A549 (cell line): ENCODE measurements at regions not wholly inside any gene's neighbourhood (a gene's known extent, or its start where the extent isn't known, plus 50 kb on each side); places are given as distances from the start of the nearest gene placed in this dataset.

ENCODE experiments used
- ATAC-seq, 2 experiments: fragments of 200-7000 bp in 1 of 2; fragments of >200 bp in 1 of 2; cut with Nextera tagmentation in 1 of 2; cut with Tn5 transposase in 1 of 2; 3 replicates each; pipeline versions ENCODE4 v1.8.0 to v1.9.1; 2018 to 2020; ENCODE audit warnings: mild to moderate bottlenecking in 1 of 2, moderate library complexity in 1 of 2
- CTCF ChIA-PET: fragments of 300-600 bp; sonication (Branson Sonifier 250); formaldehyde crosslinking; extraction: SDS; loops from one replicate; lab custom pipeline; 2021; ENCODE audit warnings: antibody characterized with exemption, inconsistent platforms; lab: Yijun Ruan, JAX
- POLR2A ChIA-PET: fragments of 350-600 bp; formaldehyde crosslinking; extraction: SDS; loops from one replicate; lab custom pipeline; 2021; ENCODE audit warnings: antibody characterized with exemption, inconsistent platforms; lab: Yijun Ruan, JAX
- DNase-seq, 2 experiments: peaks; one replicate each; pipeline versions ENCODE4 v3.0.0 to v3.0.0-alpha.2; 2011 to 2016; ENCODE audit warnings: low read depth in 1 of 2, low spot score in 1 of 2
- FAIRE-seq: peaks from 2 replicates; lab custom pipeline; 2011; peaks lifted over from hg19 to GRCh38; lab: Jason Lieb, UNC
- H3K27ac ChIP-seq, 2 experiments: fragments of >200 bp; sonication (Bioruptor Twin); formaldehyde crosslinking; 3 replicates each; pipeline ENCODE4 v1.5.1; 2016 to 2017
- H3K4me1 ChIP-seq: fragments of >200 bp; sonication (Bioruptor Twin); formaldehyde crosslinking; 3 replicates; pipeline ENCODE4 v1.6.1; 2016
- H3K4me2 ChIP-seq: fragments of >200 bp; sonication (Bioruptor Twin); formaldehyde crosslinking; 3 replicates; pipeline ENCODE4 v1.6.1; 2016
- H3K4me3 ChIP-seq: fragments of >200 bp; sonication (Bioruptor Twin); formaldehyde crosslinking; 3 replicates; pipeline ENCODE4 v1.5.1; 2016
- H3K9me3 ChIP-seq: fragments of >200 bp; sonication (Bioruptor Twin); formaldehyde crosslinking; 3 replicates; pipeline ENCODE4 v1.6.1; 2016
- BHLHE40 ChIP-seq: IDR thresholded peaks from 2 replicates; pipeline ENCODE4 v1.6.1; 2012; ENCODE audit warnings: low read depth, low read length, inconsistent platforms
- CBX8 ChIP-seq: fragments of 200-600 bp; sonication (generic); IDR thresholded peaks from 2 replicates; pipeline ENCODE4 v1.6.1; 2016
- EHMT2 ChIP-seq: fragments of 200-600 bp; sonication (generic); IDR thresholded peaks from 2 replicates; pipeline ENCODE4 v1.6.1; 2016; ENCODE audit warnings: antibody characterized with exemption, low read depth, mild to moderate bottlenecking, moderate library complexity
- EP300 ChIP-seq, 2 experiments: fragments of >200 bp; sonication (Bioruptor Twin); formaldehyde crosslinking; IDR thresholded peaks; 2 replicates in 1 of 2; 3 replicates in 1 of 2; pipeline ENCODE4 v1.6.1; 2016 to 2017
- GATA3 ChIP-seq: IDR thresholded peaks from 2 replicates; pipeline ENCODE4 v1.6.1; 2012; ENCODE audit warnings: borderline replicate concordance
- HEYL ChIP-seq: fragments of 250-450 bp; sonication (Bioruptor Pico); IDR thresholded peaks from 2 replicates; pipeline ENCODE4 v1.8.0; 2021; ENCODE audit warnings: mild to moderate bottlenecking, moderate library complexity
- HOXB13 ChIP-seq: fragments of 250-450 bp; sonication (Bioruptor Pico); IDR thresholded peaks from 2 replicates; pipeline ENCODE4 v1.5.0; 2020; ENCODE audit warnings: low read depth, mild to moderate bottlenecking, moderate library complexity
- JUN ChIP-seq, 2 experiments: fragments of >200 bp; sonication (Bioruptor Twin); formaldehyde crosslinking; IDR thresholded peaks; 2 replicates in 1 of 2; 3 replicates in 1 of 2; pipeline ENCODE4 v1.6.1; 2016 to 2017
- JUNB ChIP-seq: fragments of >200 bp; sonication (Bioruptor Twin); formaldehyde crosslinking; IDR thresholded peaks from 2 replicates; pipeline ENCODE4 v1.6.1; 2016
- KDM1A ChIP-seq: fragments of 200-600 bp; sonication (generic); IDR thresholded peaks from 2 replicates; pipeline ENCODE4 v1.6.1; 2016; ENCODE audit warnings: low read depth, mild to moderate bottlenecking
- MAFK ChIP-seq: fragments of 450-650 bp; IDR thresholded peaks from 2 replicates; pipeline ENCODE4 v1.6.1; 2014; ENCODE audit not compliant: partially characterized antibody
- MAZ ChIP-seq: fragments of 150-350 bp; IDR thresholded peaks from 2 replicates; pipeline ENCODE4 v1.6.1; 2014; ENCODE audit warnings: antibody characterized with exemption, low read depth, low read length, borderline replicate concordance
- MYC ChIP-seq: IDR thresholded peaks from 2 replicates; pipeline ENCODE4 v1.6.1; 2012; ENCODE audit warnings: mild to moderate bottlenecking, inconsistent platforms, low read length, improper control_type of control experiment, borderline replicate concordance
- PHF8 ChIP-seq: fragments of 200-600 bp; sonication (generic); IDR thresholded peaks from 2 replicates; pipeline ENCODE4 v1.6.1; 2016; ENCODE audit warnings: low read depth, mild to moderate bottlenecking, antibody characterized with exemption, moderate library complexity, borderline replicate concordance
- POLR2A ChIP-seq: IDR thresholded peaks from 2 replicates; pipeline ENCODE4 v1.6.1; 2012; ENCODE audit warnings: mild to moderate bottlenecking, low read length
- RARB ChIP-seq: fragments of 250-450 bp; sonication (Bioruptor Pico); IDR thresholded peaks from 2 replicates; pipeline ENCODE4 v1.8.0; 2021; ENCODE audit warnings: mild to moderate bottlenecking, moderate library complexity
- RNF2 ChIP-seq: fragments of 200-600 bp; sonication (generic); IDR thresholded peaks from 2 replicates; pipeline ENCODE4 v1.6.1; 2016; ENCODE audit warnings: low read depth, mild to moderate bottlenecking, antibody characterized with exemption, moderate library complexity, borderline replicate concordance
- TP53 ChIP-seq: fragments of 250-450 bp; sonication (Bioruptor Pico); IDR thresholded peaks from 2 replicates; pipeline ENCODE4 v1.5.0; 2021; ENCODE audit warnings: mild to moderate bottlenecking, moderate library complexity
- ZC3H11A ChIP-seq: fragments of 450-650 bp; IDR thresholded peaks from 2 replicates; pipeline ENCODE4 v1.6.1; 2014; ENCODE audit warnings: antibody characterized with exemption, mild to moderate bottlenecking
- ZSCAN20 ChIP-seq: fragments of 250-450 bp; sonication (Bioruptor Pico); IDR thresholded peaks from 2 replicates; pipeline ENCODE4 v1.8.0; 2022; ENCODE audit warnings: mild to moderate bottlenecking, moderate library complexity
- WGBS: methylation state at CpG from one replicate; pipeline ENCODE4 v1.1.6; 2017; ENCODE audit errors: missing lambda C conversion rate; 5-methylcytosine and 5-hydroxymethylcytosine counted together
- TF ChIP-seq, protein P1 (sequence below): fragments of >200 bp; sonication (Bioruptor Twin); formaldehyde crosslinking; IDR thresholded peaks from 3 replicates; pipeline ENCODE4 v1.6.1; 2016
- TF ChIP-seq, protein P2 (sequence below): fragments of 450-650 bp; IDR thresholded peaks from 2 replicates; pipeline ENCODE4 v1.6.1; 2014; ENCODE audit warnings: antibody characterized with exemption
- TF ChIP-seq, protein P3 (sequence below): fragments of 200-600 bp; sonication (generic); IDR thresholded peaks from 2 replicates; pipeline ENCODE4 v1.6.1; 2016; ENCODE audit warnings: antibody characterized with exemption, mild to moderate bottlenecking, moderate library complexity
- TF ChIP-seq, protein P4 (sequence below): IDR thresholded peaks from 2 replicates; pipeline ENCODE4 v1.6.1; 2012
- TF ChIP-seq, protein P5 (sequence below): fragments of >200 bp; sonication (Bioruptor Twin); formaldehyde crosslinking; IDR thresholded peaks from 2 replicates; pipeline ENCODE4 v1.6.1; 2016
- TF ChIP-seq, protein P6 (sequence below): fragments of 250-450 bp; sonication (Bioruptor Pico); IDR thresholded peaks from 2 replicates; pipeline ENCODE4 v1.5.0; 2020; ENCODE audit warnings: low read depth, mild to moderate bottlenecking, moderate library complexity

DNA sequence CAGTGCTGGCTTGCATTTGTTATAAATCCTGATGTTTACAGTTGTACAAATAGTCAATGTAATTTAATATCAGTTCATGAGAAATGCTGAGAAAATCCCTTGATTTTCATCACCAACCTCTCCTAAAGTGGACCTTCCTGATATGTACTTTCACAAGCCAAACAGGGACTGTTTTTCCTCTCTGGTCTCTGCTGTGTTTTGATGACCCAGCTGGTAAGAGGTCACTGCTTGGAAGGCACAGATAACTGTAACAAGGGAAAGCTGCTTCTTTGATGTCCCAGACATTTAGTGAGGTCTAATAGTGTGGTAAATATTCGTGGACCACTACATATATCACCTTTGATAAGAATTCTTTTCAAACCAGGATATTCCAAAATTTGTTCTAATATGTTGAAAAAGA lies 68.7 kb upstream of the HAPLN1 start:
- ATAC-seq (no peak), DNase-seq (no peak)
- no peak overlapping the region for H3K4me3 ChIP-seq
- POLR2A ChIA-PET, result no interaction called here
- no peaks in the 10 kb centered on the region for H3K9me3 ChIP-seq
- H3K4me2 ChIP-seq, result no peak overlapping the region
- no peak overlapping the region for H3K27ac ChIP-seq
- CTCF ChIA-PET, result no interaction called here
- 0% methylated on average over 1 of the region's 1 CpG for WGBS
- TF ChIP-seq RNF2, result no peak
- no peak for TF ChIP-seq CBX8
- TF ChIP-seq MAZ, result no peak
- TF ChIP-seq BHLHE40, result no peak
- no peak for TF ChIP-seq MAFK
- TF ChIP-seq, protein P1, sequence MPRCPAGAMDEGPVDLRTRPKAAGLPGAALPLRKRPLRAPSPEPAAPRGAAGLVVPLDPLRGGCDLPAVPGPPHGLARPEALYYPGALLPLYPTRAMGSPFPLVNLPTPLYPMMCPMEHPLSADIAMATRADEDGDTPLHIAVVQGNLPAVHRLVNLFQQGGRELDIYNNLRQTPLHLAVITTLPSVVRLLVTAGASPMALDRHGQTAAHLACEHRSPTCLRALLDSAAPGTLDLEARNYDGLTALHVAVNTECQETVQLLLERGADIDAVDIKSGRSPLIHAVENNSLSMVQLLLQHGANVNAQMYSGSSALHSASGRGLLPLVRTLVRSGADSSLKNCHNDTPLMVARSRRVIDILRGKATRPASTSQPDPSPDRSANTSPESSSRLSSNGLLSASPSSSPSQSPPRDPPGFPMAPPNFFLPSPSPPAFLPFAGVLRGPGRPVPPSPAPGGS, result no peak
- no peak for TF ChIP-seq EHMT2
- no peak for TF ChIP-seq POLR2A
- TF ChIP-seq ZC3H11A, result no peak
- TF ChIP-seq, protein P2, sequence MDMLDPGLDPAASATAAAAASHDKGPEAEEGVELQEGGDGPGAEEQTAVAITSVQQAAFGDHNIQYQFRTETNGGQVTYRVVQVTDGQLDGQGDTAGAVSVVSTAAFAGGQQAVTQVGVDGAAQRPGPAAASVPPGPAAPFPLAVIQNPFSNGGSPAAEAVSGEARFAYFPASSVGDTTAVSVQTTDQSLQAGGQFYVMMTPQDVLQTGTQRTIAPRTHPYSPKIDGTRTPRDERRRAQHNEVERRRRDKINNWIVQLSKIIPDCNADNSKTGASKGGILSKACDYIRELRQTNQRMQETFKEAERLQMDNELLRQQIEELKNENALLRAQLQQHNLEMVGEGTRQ, result no peak
- no peak for TF ChIP-seq KDM1A
- no peak for TF ChIP-seq GATA3
- no peak for TF ChIP-seq RARB (CRISPR knock-in tag)
- TF ChIP-seq, protein P3, sequence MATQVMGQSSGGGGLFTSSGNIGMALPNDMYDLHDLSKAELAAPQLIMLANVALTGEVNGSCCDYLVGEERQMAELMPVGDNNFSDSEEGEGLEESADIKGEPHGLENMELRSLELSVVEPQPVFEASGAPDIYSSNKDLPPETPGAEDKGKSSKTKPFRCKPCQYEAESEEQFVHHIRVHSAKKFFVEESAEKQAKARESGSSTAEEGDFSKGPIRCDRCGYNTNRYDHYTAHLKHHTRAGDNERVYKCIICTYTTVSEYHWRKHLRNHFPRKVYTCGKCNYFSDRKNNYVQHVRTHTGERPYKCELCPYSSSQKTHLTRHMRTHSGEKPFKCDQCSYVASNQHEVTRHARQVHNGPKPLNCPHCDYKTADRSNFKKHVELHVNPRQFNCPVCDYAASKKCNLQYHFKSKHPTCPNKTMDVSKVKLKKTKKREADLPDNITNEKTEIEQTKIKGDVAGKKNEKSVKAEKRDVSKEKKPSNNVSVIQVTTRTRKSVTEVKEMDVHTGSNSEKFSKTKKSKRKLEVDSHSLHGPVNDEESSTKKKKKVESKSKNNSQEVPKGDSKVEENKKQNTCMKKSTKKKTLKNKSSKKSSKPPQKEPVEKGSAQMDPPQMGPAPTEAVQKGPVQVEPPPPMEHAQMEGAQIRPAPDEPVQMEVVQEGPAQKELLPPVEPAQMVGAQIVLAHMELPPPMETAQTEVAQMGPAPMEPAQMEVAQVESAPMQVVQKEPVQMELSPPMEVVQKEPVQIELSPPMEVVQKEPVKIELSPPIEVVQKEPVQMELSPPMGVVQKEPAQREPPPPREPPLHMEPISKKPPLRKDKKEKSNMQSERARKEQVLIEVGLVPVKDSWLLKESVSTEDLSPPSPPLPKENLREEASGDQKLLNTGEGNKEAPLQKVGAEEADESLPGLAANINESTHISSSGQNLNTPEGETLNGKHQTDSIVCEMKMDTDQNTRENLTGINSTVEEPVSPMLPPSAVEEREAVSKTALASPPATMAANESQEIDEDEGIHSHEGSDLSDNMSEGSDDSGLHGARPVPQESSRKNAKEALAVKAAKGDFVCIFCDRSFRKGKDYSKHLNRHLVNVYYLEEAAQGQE, result no peak
- TF ChIP-seq JUN (IDR thresholded peaks at IDR 0.05), result no peak
- TF ChIP-seq, protein P4, sequence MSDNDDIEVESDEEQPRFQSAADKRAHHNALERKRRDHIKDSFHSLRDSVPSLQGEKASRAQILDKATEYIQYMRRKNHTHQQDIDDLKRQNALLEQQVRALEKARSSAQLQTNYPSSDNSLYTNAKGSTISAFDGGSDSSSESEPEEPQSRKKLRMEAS, result no peak
- TF ChIP-seq EP300 (IDR thresholded peaks at IDR 0.05), result no peak
- no peak for TF ChIP-seq ZSCAN20 (CRISPR knock-in tag)
- TF ChIP-seq JUNB, result no peak
- no peak for TF ChIP-seq MYC
- TF ChIP-seq, all 56 proteins: peak for 0
- FAIRE-seq, result no peak
- H3K4me1 ChIP-seq, result no peaks in the 10 kb centered on the region

DNA sequence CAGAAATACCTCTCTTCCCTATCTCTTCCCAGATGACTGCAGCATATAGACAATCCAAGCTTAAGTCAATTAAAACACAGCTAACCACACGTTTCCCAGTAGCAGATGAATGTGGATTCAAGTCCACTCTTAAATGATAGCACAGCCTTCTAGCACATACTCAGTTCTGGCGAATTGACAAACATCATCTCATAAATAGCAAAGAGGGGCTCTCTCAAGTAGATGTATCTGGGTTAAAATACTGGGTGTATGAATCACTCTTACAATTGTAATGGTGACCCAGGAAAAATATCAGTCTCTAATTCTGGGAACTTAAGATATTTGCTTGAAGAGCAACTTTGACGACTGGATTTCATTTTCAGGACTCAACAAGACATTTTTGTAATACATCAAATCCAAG lies 67.0 kb upstream of the HAPLN1 start:
- no peak for TF ChIP-seq HEYL
- no peak for TF ChIP-seq POLR2A
- no peak for TF ChIP-seq HOXB13 (CRISPR knock-in tag)
- TF ChIP-seq PHF8, result no peak
- TF ChIP-seq, protein P5, sequence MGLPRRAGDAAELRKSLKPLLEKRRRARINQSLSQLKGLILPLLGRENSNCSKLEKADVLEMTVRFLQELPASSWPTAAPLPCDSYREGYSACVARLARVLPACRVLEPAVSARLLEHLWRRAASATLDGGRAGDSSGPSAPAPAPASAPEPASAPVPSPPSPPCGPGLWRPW, result no peak
- TF ChIP-seq, protein P6, sequence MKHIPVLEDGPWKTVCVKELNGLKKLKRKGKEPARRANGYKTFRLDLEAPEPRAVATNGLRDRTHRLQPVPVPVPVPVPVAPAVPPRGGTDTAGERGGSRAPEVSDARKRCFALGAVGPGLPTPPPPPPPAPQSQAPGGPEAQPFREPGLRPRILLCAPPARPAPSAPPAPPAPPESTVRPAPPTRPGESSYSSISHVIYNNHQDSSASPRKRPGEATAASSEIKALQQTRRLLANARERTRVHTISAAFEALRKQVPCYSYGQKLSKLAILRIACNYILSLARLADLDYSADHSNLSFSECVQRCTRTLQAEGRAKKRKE (CRISPR knock-in tag), result no peak
- TF ChIP-seq TP53 (CRISPR knock-in tag), result no peak
- TF ChIP-seq MAFK, result no peak
- no peak for TF ChIP-seq EHMT2
- Histone ChIP-seq H3K4me3 (no peak overlapping the region), H3K27ac (no peak overlapping the region), H3K9me3 (no peaks in the 10 kb centered on the region), H3K4me1 (no peaks in the 10 kb centered on the region), H3K4me2 (no peak overlapping the region)
- no peak for DNase-seq
- CTCF ChIA-PET, result interaction anchor here (1.4 kb wide), 1 partner anchor 14 kb away, joined by 3 read pairs; no protein-coding TSS in a partner anchor
- FAIRE-seq, result no peak
- WGBS, result 8% methylated on average over 3 of the region's 3 CpGs
- POLR2A ChIA-PET, result no interaction called here
- ATAC-seq, result no peak
